Uterus (tissue), 3 donors: ENCODE measurements at regions not wholly inside any gene's neighbourhood (a gene's known extent, or its start where the extent isn't known, plus 50 kb on each side); places are given as distances from the start of the nearest gene placed in this dataset.
"Not testable (repeated sequence)": the region's sequence is repeated elsewhere in the genome, so short reads cannot be mapped to it uniquely, and the experiment has no call there.

ENCODE experiments used
- DNase-seq, 2 donors: peaks; one replicate each; pipeline ENCODE4 v3.0.0-alpha.2; 2019 to 2020
- H3K27ac ChIP-seq, 2 donors: fragments of 200-600 bp; sonication (generic); 1 replicate in 1 of 2; 2 replicates in 1 of 2; pipeline ENCODE4 v1.5.1; 2016 to 2018
- H3K27me3 ChIP-seq, 2 donors: fragments of 200-600 bp; sonication (generic); one replicate each; pipeline ENCODE4 v1.5.1; 2018 to 2019; ENCODE audit warnings: control low read depth in 1 of 2
- H3K36me3 ChIP-seq, 2 donors: fragments of 200-600 bp; sonication (generic); one replicate each; pipeline ENCODE4 v1.5.1; 2019; ENCODE audit warnings: control low read depth in 1 of 2
- H3K4me1 ChIP-seq, 2 donors: fragments of 200-600 bp; sonication (generic); one replicate each; pipeline ENCODE4 v1.5.1; 2018 to 2019; ENCODE audit warnings: control low read depth in 1 of 2
- H3K4me3 ChIP-seq, 2 donors: fragments of 200-600 bp; sonication (generic); 1 replicate in 1 of 2; 2 replicates in 1 of 2; pipeline ENCODE4 v1.5.1; 2018 to 2019; ENCODE audit warnings: mild to moderate bottlenecking in 1 of 2
- H3K9me3 ChIP-seq, 2 donors: fragments of 200-600 bp; sonication (generic); one replicate each; pipeline ENCODE4 v1.5.1; 2019; ENCODE audit warnings: control low read depth in 1 of 2
- POLR2A ChIP-seq, 2 donors: fragments of 450-650 bp; IDR thresholded peaks; one replicate each; pipeline ENCODE4 v1.6.1; 2016; ENCODE audit warnings: antibody characterized with exemption in 2 of 2, mild to moderate bottlenecking in 1 of 2, moderate library complexity in 1 of 2
- intact Hi-C: fragments of 100-400 bp; cut with DNase I; formaldehyde crosslinking; loops from one replicate; pipeline ENCODE4 v1.15.1; 2023; ENCODE audit warnings: low total_unique reads
- TF ChIP-seq, protein P1 (sequence below), 4 experiments: fragments of 200-600 bp in 2 of 4; fragments of 450-650 bp in 2 of 4; sonication (generic) in 2 of 4; IDR thresholded peaks; one replicate each; pipeline ENCODE4 v1.5.1; 2016 to 2019; ENCODE audit warnings: antibody characterized with exemption in 4 of 4, mild to moderate bottlenecking in 2 of 4, moderate library complexity in 1 of 4
- donor health status: DM: yes; HTN: yes; CAD: no.

GRCh38 chr3:153400641-153401040, 238.6 kb downstream of the RAP2B start:
- TF ChIP-seq, protein P1, sequence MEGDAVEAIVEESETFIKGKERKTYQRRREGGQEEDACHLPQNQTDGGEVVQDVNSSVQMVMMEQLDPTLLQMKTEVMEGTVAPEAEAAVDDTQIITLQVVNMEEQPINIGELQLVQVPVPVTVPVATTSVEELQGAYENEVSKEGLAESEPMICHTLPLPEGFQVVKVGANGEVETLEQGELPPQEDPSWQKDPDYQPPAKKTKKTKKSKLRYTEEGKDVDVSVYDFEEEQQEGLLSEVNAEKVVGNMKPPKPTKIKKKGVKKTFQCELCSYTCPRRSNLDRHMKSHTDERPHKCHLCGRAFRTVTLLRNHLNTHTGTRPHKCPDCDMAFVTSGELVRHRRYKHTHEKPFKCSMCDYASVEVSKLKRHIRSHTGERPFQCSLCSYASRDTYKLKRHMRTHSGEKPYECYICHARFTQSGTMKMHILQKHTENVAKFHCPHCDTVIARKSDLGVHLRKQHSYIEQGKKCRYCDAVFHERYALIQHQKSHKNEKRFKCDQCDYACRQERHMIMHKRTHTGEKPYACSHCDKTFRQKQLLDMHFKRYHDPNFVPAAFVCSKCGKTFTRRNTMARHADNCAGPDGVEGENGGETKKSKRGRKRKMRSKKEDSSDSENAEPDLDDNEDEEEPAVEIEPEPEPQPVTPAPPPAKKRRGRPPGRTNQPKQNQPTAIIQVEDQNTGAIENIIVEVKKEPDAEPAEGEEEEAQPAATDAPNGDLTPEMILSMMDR (IDR thresholded peaks at IDR 0.05), result no peak
- no peak for TF ChIP-seq POLR2A (IDR thresholded peaks at IDR 0.05)
- intact Hi-C loops, result no loop called here

GRCh38 chr3:153404157-153404556, 242.1 kb downstream of the RAP2B start:
- DNase-seq, result no peak
- Histone ChIP-seq H3K36me3 (no peaks in the 10 kb centered on the region), H3K27me3 (no peaks in the 10 kb centered on the region), H3K4me1 (no peaks in the 10 kb centered on the region), H3K27ac (no peak overlapping the region), H3K4me3 (no peak overlapping the region), H3K9me3 (no peaks in the 10 kb centered on the region)
- TF ChIP-seq, protein P1 (IDR thresholded peaks at IDR 0.05), result no peak
- no peak for TF ChIP-seq POLR2A (IDR thresholded peaks at IDR 0.05)
- intact Hi-C loops, result no loop called here

More at GRCh38 chr3:153400641-153401040, 238.6 kb downstream of the RAP2B start:
- Histone ChIP-seq H3K27me3 (no peaks in the 10 kb centered on the region), H3K4me3 (no peak overlapping the region), H3K27ac (no peak overlapping the region), H3K9me3 (no peaks in the 10 kb centered on the region), H3K36me3 (no peaks in the 10 kb centered on the region), H3K4me1 (no peaks in the 10 kb centered on the region)
- no peak for DNase-seq

DNA sequence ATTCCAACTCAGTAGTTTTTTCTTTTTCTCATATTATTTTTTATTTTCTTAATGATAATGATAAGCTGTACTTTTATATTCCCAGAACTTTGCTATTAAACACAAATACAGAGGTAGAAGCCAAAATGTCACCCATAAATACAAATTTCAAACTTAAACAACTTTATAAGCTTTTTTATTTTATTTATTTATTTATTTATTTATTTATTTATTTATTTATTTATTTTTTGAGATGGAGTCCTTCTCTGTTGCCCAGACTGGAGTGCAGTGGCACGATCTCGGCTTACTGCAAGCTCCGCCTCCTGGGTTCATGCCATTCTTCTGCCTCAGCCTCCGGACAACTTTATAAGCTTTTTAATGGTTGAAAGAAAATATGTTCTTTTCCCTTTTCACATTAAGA, 243.3 kb downstream of the RAP2B start:
- H3K36me3 ChIP-seq, H3K27me3 ChIP-seq, DNase-seq, H3K9me3 ChIP-seq, H3K27ac ChIP-seq, intact Hi-C loops, H3K4me1 ChIP-seq, H3K4me3 ChIP-seq: not testable (repeated sequence)

DNA sequence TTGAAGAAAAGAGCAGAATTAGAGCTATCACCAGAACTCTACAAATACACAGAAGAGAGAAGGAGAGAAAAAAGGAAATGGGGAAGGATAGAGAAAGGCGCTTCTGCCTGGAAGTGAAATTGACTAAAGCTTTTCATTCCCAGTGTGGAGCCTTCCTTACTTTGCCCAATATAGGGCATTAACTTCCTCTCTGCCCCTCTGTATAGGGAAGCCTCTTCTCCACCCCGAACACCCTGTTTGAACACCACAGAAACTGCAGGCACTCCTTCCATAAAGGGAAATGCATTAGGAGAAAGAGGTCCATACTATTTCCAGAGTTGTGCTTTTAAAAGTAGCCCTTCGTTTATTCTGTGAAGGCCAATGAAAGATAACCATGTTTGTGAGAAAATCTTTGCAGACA, 248.5 kb downstream of the RAP2B start:
- no peaks in the 10 kb centered on the region for H3K4me1 ChIP-seq
- no peaks in the 10 kb centered on the region for H3K9me3 ChIP-seq
- no peaks in the 10 kb centered on the region for H3K27me3 ChIP-seq
- no peak overlapping the region for H3K4me3 ChIP-seq
- no peak for DNase-seq
- intact Hi-C loops, result no loop called here
- no peak overlapping the region for H3K27ac ChIP-seq
- TF ChIP-seq POLR2A (IDR thresholded peaks at IDR 0.05), result no peak
- TF ChIP-seq, protein P1 (IDR thresholded peaks at IDR 0.05), result no peak
- no peaks in the 10 kb centered on the region for H3K36me3 ChIP-seq

GRCh38 chr3:153414982-153415381, 253.0 kb downstream of the RAP2B start:
- H3K9me3 ChIP-seq, result peaks cover 0 to 6% of the 10 kb centered on the region in 2 donors
- H3K36me3 ChIP-seq, result no peaks in the 10 kb centered on the region
- TF ChIP-seq, protein P1 (IDR thresholded peaks at IDR 0.05), result no peak
- TF ChIP-seq POLR2A (IDR thresholded peaks at IDR 0.05), result no peak
- H3K27ac ChIP-seq, result no peak overlapping the region
- H3K4me3 ChIP-seq, result no peak overlapping the region
- H3K4me1 ChIP-seq, result no peaks in the 10 kb centered on the region
- no peak for DNase-seq
- intact Hi-C loops, result no loop called here
- no peaks in the 10 kb centered on the region for H3K27me3 ChIP-seq

DNA sequence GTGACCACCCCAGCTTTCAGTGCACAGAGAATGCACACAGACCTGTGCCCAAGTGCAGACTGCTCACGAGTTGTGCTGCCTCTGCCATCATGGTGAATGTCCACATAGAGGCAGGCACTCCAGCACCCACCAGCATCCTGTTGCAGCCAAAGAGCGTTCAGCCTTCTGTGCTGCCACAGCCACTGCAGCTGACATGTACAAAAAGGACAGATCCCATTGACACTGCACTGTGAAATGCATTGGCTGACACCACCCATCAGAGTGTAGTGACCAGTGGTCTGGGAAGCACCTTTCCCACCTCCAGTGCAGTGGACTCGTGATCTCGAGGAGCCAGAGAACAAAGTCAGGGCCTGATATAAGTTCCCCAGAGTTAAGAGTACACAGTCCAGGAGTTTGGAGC, 260.3 kb downstream of the RAP2B start:
- intact Hi-C loops, result no loop called here

GRCh38 chr3:153423820-153424219, 261.8 kb downstream of the RAP2B start:
- DNase-seq, H3K27ac ChIP-seq, H3K36me3 ChIP-seq, H3K9me3 ChIP-seq, intact Hi-C loops, H3K27me3 ChIP-seq, H3K4me3 ChIP-seq, H3K4me1 ChIP-seq: not testable (repeated sequence)

More for the DNA sequence above, 260.3 kb downstream of the RAP2B start:
- TF ChIP-seq, protein P1 (IDR thresholded peaks at IDR 0.05), result no peak
- TF ChIP-seq POLR2A (IDR thresholded peaks at IDR 0.05), result no peak
- Histone ChIP-seq H3K27ac (no peak overlapping the region), H3K27me3 (no peaks in the 10 kb centered on the region), H3K4me3 (no peak overlapping the region), H3K4me1 (no peaks in the 10 kb centered on the region), H3K9me3 (peaks cover 0 to 6% of the 10 kb centered on the region in 2 donors), H3K36me3 (no peaks in the 10 kb centered on the region)
- no peak for DNase-seq
